ENCODE measurements at regions not wholly inside any gene's neighbourhood (a gene's known extent, or its start where the extent isn't known, plus 50 kb on each side); places are given as distances from the start of the nearest gene placed in this dataset.

GRCh38 chr1:38153066-38153777 is 106.6 kb upstream of the POU3F1 start (continued):
- no peak for TF ChIP-seq PRRX2 (CRISPR knock-in tag; IDR thresholded peaks at IDR 0.05)
- TF ChIP-seq TEAD4 (CRISPR knock-in tag; IDR thresholded peaks at IDR 0.05) = no peak
- no peak for TF ChIP-seq MXD4 (CRISPR knock-in tag; IDR thresholded peaks at IDR 0.05; ENCODE audit: borderline replicate concordance)
- TF ChIP-seq ZNF423 (CRISPR knock-in tag; IDR thresholded peaks at IDR 0.05) = no peak

- ChIA-PET POLR2A (interaction anchor here (1.0 kb wide), 2 partner anchors 11 to 17 kb away, joined by 3 read pairs; no protein-coding TSS in a partner anchor), CTCF (interaction anchor here (0.7 to 1.5 kb wide), 3 partner anchors 13 to 350 kb away, joined by 3 to 4 read pairs (median 3); no protein-coding TSS in a partner anchor)
- H3K4me3 Mint-ChIP-seq = no peak overlapping the region
- DNase-seq (ENCODE audit: low spot score) = no peak
- TF ChIP-seq ERG (CRISPR knock-in tag; IDR thresholded peaks at IDR 0.05) (no peak), ZNF671 (CRISPR knock-in tag; IDR thresholded peaks at IDR 0.05) (no peak), NR3C1 (CRISPR knock-in tag; conservative IDR thresholded peaks at IDR 0.05; ENCODE audit: low read depth) (no peak), TP53 (CRISPR knock-in tag; IDR thresholded peaks at IDR 0.05) (no peak), STAT6 (CRISPR knock-in tag; conservative IDR thresholded peaks at IDR 0.05; ENCODE audit: low read depth) (no peak), SMAD4 (CRISPR knock-in tag; IDR thresholded peaks at IDR 0.05) (no peak), TEAD1 (CRISPR knock-in tag; IDR thresholded peaks at IDR 0.05) (no peak), GRHL2 (CRISPR knock-in tag; IDR thresholded peaks at IDR 0.05; ENCODE audit: insufficient replicate concordance, severe bottlenecking) (no peak), ZNF232 (CRISPR knock-in tag; IDR thresholded peaks at IDR 0.05) (no peak), CTCF (IDR thresholded peaks at IDR 0.05) (no peak), E2F1 (CRISPR knock-in tag; IDR thresholded peaks at IDR 0.05) (no peak), MYBL2 (CRISPR knock-in tag; IDR thresholded peaks at IDR 0.05) (no peak)
- ATAC-seq = no peak
- H3K36me3 Mint-ChIP-seq = peaks cover 12% of the 10 kb centered on the region
- peaks cover 40% of the 10 kb centered on the region for H3K27me3 Mint-ChIP-seq (ENCODE audit: low read depth)
- peaks cover 31% of the 10 kb centered on the region for H3K9me3 Mint-ChIP-seq
- peaks cover 29% of the 10 kb centered on the region for H3K4me1 Mint-ChIP-seq
- H3K27ac Mint-ChIP-seq = no peak overlapping the region
These were observed 105.9 kb upstream of the POU3F1 start for GRCh38 chr1:38152351-38153065.

All from WTC11 (cell line).